Stromal cell of bone marrow (primary cell): ENCODE measurements at regions not wholly inside any gene's neighbourhood (a gene's known extent, or its start where the extent isn't known, plus 50 kb on each side); places are given as distances from the start of the nearest gene placed in this dataset.
"Not testable (repeated sequence)": the region's sequence is repeated elsewhere in the genome, so short reads cannot be mapped to it uniquely, and the experiment has no call there.

Experiments used
- DNase-seq: peaks from one replicate; pipeline ENCODE4 v3.0.0-alpha.2; 2012; ENCODE audit warnings: low read depth

DNA sequence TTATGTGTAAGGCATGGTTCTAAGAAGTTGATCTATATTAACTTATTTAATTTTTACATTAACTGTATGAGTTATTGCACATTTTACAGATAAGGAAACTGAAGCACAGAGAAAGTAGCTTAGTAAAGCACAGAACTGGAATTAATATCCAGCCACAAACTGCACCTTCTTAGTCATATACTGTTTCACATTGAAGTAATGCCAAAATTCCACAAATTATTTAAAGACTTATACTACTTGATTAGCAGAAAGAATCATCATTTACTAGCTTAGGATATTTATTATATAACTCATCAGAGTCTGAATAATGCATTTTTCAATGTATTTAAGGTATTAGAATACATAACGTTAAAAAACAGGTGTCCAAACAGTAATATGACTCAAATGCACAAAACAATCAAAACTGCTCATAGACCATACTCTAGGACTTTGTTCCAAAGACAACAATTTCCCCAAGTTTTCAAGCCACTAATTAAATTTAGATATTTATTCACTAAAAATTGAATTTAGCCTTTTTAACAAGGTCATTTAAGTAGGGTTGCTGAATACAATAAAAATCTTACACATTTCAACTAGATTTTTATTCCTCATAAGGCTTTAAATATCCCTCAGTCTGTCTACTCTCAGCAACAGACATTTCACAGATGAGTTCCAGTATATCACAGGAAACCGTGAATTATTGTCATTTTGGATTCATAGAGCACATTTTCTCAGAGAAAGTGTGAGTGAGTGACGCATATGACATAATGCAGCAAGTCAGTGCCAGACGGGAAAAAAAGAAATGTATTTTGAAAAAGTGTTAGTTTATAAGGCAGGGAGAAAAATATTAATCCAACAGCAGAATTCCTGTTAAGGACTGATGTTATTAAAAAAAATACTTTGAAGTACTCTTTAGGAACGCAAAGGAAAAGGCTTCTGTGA is 782.5 kb downstream of the TMTC2 start:
- DNase-seq = no peak

DNA sequence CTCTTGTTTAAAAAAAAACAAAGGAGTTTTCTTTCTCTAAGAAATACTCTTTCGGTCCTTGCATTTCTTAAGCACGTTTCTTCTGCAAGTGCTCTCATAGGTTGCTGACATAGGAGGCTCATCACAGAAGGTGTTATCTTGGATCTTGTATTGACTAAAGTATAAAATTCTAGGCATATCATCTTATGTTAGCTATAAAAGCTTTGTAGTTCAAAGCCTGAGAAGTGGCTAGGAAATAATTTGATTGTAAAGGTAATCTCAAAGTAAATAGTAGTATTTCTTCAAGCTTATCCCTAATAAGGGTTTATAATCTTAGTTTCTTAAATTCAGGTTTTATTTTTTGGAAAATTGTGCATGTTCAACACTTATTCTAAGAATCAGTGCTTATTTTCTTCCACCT is 778.9 kb downstream of the TMTC2 start:
- DNase-seq = no peak

DNA sequence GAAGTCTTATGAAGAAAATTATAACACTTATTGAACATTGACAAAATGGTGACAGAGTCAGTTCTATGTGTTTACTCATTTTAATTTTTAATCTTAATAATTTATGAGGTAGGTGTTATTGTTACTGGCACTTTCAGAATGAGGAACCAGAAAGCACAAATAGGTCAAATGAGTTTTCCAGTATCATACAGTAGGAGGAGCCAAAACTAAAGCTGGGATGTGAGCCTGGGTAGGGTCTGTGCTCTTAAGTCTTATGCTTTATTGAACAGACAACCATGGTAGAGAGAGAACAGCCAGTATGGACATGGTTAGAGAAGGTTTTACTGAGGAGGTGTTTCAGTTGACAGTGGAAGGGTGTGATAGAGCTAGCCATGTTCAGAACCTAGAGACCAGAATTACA is 775.7 kb downstream of the TMTC2 start:
- DNase-seq = no peak

DNA sequence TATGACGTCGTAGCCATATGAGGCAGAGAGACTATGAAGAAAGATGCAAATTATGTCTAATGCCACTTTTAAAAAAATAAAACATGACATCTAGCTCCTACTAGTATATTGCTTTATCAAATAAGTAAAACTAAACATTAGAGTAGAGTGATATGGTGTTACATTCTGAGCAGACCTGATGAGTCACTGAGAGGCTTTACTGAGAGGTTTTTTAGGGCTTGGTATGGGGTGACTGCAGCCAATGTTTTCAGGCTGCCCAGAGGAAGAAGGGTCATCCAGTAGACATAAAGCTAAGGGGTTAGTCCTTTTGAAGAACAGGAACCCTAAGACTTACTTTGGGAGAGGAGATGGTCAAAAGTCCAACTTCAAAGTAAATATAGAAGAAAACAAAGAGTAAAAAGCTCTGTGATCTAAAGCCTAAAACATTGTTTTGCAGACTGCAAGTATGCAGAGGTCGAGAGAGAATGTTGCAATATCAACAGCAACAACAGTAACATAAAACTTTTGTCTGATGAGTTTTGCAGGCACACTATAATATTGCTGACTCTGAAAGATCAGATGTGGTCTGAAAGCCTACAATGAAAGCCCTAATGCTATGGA is 774.7 kb downstream of the TMTC2 start:
- no peak for DNase-seq

DNA sequence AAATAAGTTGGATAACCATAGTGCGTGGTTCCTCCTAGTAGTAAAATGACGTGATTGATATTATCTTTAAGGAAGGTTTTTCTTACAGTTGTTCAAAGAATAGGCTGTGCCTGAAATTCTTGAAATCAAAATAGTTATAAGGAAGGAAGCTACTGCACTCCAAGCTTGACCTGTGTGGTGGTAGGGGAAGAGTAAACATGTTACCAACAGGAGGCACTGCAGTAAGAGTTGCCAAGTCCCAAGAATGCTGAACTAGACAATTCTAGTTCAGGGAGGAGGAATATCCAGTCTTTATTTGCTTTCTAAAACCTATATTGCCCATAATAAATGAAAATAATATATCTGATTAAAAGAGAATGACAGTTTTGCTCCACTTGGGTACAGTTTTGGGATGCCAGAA is 764.5 kb downstream of the TMTC2 start:
- no peak for DNase-seq

DNA sequence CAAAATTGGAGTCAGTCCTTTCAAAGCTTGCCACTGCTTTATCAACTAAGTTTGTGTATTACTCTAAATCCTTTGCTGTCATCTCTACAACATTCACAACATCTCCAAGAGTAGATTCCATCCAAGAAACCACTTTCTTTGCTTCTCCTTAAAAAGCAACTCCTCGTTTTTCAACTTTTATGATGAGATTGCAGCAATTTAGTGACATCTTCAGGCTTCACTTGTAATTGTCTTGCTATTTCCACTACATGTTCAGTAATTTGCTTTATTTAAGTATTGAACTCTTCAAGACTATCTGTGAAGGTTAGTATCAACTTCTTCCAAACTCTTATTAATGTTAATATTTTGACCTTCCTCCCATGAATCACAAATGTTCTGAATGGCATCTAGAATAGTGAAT is 747.9 kb downstream of the TMTC2 start:
- no peak for DNase-seq

DNA sequence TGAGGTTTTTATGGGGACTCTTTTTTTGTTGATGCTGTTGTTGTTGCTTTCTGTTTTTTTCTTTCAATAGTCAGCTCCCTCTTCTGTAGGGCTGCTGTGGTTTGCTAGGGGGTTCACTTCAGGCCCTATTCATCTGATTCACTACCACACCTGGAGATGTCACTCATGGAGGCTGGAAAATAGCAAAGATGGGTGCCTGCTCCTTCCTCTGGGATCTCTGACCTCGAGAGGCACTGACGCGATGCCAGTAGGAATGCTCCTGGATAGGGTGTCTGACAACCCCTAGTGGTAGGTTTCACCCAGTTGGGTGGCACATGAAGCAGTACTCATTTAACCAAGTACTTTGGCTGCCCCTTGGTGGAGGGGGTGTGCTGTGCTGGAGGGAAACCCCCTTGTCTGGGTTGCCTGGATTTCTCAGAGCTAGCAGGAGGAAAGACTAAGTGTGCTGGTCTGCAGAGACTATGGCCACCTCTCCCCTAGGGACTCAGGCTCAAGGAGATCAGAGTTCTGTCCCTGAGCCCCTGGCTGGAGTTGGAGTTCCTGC is 745.5 kb downstream of the TMTC2 start:
- DNase-seq = no peak

DNA sequence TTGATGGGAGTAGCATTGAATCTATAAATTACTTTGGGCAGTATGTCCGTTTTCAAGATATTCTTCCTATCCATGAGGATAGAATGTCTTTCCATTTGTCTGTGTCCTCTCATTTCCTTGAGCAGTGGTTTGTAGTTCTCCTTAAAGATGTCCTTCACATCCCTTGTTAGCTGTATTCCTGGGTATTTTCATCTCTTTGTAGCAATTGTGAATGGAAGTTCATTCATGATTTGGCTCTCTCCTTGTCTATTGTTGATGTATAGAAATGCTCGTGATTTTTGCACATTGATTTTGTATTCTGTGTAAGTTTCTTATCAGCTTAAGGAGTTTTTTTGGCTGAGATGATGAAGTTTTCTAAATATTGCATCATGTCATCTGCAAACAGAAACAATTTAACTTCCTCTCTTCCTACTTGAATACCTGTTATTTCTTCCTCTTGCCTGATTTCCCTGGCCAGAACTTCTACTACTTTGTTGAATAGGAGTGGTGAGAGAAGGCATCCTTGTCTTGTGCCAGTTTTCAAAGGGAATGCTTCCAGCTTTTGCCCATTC is 741.0 kb downstream of the TMTC2 start:
- DNase-seq = not testable (repeated sequence)

DNA sequence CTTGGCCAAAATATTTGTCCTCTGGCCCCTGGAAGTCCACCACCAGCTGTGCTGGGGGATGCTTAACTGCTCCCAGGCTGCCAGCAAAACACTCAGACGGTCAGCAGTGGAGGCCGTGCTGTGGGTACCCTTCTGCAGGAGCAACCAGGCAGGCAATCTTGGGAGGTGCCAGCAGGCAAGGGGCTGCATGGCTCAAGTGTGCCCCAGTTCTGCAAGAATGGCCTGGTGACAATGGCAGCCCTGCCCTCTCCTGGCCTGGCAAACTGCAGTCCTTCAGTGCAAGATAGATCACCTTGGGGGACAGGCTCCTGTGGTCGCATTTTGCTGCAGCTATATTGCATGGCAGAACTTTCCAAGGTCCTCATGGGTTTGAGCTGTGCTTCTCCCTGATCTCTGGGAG is 728.3 kb downstream of the TMTC2 start:
- no peak for DNase-seq

DNA sequence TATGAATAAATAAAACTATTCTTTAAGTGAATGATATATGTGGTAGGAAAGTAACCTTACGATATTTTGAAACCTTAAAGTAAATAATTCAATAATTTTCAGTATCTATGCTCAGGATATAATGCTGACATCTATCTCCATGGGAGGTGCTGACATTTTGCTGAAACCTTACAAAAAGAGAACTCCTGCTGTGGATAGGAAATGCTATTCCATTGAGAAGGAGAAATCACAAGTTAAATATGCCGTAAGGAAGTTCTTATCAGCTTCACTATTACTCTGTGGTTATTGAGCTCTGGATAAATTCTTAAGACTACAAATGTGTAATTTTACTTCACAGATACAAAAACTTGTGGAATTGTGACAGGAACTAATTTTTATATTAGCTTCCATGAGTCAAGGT is 722.1 kb downstream of the TMTC2 start:
- no peak for DNase-seq

DNA sequence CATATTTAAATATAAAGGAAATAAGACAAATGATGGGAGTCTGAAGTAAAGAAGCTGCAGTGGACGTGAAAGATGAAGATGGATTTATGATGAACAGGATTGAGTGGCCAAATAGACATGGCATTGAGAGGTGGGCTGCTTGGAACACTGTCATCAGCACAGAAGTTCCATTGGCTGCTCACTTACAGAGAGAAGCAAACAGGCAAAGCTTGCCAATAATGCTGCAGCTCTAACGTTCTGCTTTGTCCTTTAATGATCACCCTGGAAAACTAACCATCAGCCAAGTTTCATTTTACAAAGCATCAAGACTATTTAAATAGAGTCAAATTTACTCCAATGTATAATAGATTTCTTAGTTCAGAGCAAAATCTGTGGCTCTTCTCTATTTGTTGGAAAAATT is 721.4 kb downstream of the TMTC2 start:
- DNase-seq = no peak

DNA sequence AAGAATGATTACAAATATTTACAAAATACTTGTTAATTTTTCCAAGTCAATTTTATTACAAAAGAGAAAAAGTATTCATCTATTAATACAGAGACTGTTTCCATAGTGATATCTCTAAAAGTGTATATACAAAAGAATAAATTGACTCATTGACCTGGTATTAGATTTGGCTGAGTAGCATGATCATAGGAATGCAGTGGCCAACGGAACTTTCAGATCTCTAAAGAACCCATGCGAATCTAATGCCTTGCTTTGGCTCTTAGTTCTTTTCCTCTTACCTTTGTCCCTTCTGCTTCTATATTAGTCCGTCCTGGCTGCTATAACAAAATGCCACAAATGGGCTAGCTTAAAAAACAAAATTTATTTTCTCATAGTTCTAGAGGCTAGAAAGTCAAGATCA is 717.8 kb downstream of the TMTC2 start:
- DNase-seq = no peak

DNA sequence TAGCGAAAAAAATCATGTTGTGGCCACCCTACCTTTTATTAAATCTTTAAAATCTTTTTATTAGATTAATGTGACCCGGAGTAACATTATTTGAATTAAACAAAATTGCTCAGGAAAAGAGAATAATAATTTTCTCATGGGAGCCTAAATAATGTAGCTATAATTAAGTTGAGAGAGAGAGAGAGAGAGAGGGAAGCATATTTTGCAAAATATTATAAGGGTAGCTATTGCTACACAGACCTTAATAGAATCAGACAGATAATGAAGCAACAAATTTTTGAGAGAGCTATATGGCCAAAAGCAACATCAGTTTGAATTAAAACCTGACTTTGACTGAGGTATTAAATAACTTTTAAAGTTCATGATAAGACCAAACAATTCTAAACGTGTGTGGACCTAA is 703.5 kb downstream of the TMTC2 start:
- DNase-seq = no peak

DNA sequence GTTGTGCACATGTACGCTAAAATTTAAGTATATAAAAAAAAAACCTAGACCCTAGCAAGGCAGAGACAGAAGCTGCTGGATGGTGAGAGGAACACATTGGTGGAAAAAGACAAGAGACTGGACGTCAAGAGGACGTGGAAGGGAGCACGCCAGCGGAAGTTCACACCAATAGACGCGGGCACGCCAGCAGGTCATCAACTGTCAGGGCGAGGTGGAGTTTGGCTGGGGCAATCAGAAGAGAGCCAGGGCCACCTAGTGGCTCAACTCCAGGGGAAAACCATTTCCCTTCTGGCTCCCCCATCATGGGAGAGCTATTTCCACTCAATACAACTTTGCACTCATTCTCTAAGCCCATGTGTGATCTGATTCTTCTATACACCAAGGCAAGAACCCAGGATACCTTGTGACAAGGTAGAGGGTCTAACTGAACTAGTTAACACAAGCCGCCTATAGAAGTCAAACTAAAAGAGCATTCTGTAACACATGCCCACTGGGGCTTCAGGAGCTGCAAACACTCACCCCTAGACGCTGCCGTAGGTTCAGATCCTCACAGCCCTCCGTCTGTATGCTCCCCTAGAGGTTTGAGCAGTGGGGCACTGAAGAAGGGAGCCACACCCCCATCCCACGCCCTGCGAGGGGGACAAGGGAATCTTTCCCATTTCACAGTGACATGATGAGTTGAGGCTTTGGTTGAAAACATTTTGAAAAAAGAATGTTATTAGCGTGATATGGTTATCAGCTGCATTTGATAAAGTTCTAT is 702.7 kb downstream of the TMTC2 start:
- no peak for DNase-seq

DNA sequence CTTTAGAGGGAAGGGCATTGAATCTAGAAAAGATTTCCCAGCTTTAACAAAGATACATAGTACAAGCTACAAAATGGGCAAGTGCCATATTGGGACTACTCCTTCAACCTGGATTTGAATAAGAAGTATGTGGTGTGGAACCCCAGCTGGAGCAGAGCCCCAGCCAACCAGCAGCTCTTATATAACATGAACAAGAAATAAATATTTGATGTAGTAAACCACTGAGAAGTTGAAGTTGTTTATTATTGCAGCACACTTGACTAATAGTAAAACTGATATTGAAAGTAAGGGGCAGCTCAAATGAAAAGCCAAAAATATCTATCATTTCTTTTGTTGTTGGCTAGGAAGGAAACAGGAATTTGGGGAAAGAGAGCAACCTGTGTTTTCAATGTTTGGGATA is 701.8 kb downstream of the TMTC2 start:
- DNase-seq = no peak

DNA sequence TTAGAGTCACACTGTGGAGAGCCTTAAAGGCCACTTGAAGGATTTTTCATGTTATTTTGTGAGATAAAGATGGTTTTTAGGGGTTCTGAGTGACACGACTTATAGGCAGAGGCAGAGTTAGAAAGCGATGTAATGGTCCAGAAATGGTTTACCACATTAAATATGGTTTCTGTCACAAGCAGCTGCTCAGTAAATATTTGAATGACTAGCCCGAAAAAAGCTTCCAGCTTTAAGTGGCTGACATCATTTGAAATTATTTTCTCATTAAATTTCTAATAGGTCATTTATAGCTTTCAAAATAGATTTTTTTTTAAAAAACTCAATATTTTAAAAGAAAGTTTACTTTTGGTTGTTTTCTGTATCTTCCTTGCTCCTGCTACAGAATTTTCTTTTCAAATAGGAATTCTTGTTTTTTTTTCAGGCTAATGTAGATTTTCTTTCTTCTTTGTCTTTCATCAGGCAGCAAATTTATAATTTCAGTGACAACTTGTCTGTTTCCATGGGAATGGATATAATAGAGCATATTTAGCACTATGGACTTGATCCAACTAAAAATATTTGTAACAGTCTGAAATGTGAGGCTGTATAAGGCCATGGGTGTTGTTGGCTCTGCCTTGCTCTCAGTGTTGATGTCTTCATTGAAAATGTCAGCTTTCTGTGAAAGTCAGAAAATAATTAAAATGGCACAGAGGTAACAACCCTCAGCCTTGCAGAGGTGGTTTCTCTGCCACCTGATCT is 700.0 kb downstream of the TMTC2 start:
- DNase-seq = no peak

DNA sequence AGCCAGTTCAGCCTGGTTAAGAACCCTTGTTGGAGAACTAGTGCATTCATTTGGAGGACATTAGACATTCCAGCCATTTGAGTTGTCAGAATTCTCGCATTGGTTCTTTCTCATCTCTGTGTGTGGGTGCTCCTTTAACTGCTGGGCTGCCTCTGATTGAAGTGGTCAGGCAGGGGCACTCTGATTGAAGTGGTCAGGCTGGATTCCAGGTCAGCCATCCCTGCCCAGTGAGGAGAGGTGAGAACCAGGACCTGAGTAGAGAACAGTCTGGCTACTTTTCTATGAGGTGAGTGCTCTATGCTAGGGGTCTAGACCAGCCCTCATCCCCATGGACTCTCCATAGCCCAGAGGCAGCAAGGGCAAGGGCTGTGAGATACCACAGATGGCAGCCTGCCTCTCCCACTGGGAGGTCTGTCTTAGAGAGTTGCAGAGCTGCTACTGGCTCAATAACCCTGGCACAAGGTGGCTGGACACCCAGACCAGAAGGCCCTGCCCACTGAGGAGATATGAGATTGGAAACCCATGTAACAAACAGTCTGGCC is 691.6 kb downstream of the TMTC2 start:
- no peak for DNase-seq

DNA sequence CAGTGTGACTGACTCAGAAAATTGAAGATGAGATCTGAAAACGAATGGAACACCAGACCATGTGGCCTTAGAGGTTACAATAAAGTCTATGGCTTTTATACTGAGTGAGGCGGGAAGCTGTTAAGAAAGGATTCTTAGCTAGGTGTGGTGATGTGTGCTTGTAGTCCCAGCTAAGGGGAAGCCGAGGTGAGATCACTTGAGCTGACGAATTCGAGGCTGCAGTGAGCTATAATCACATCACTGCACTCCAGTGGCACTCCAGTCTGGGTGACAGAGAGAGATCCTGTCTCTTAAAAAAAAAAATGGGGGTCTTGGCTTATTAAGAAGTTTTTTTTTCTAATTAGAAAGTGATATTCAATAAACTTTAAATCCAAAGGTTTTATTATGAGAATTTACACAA is 678.6 kb downstream of the TMTC2 start:
- DNase-seq = no peak

DNA sequence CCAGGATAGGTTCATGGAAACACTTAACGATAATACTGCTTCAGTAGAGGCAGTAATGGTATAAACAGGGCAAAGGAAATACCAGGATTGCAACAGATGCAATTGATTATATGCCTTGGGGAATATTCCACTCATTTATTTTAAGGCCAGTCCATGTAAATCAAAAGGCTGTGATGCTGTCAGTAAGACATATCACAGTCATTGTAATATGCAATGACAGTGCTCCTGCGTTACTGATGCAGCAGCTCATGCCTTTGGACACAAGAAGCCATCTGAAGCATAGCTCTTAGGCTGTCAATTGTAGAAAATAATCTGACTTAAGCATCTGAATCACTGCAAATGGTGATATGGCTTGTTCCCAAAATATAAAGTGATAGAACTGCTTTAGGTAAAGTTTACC is 674.8 kb downstream of the TMTC2 start:
- DNase-seq = no peak

DNA sequence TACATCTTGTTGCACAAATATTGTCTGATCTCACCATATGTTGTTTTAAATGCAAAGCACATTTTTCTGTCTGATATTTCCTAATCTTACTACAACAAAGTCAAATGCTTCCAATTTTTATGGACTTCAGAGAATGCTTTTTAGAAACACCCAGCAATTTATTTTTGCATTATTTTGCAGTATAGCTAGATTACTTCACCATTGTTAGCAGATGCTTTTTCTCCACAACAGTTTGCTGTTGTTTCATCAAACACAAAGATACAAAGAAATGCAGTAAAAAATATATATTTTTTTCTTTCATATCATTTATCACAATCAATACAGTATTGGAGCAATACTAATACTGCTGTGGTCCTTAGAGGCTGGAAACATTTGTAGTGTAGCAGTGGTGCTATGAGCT is 674.4 kb downstream of the TMTC2 start:
- DNase-seq = no peak

DNA sequence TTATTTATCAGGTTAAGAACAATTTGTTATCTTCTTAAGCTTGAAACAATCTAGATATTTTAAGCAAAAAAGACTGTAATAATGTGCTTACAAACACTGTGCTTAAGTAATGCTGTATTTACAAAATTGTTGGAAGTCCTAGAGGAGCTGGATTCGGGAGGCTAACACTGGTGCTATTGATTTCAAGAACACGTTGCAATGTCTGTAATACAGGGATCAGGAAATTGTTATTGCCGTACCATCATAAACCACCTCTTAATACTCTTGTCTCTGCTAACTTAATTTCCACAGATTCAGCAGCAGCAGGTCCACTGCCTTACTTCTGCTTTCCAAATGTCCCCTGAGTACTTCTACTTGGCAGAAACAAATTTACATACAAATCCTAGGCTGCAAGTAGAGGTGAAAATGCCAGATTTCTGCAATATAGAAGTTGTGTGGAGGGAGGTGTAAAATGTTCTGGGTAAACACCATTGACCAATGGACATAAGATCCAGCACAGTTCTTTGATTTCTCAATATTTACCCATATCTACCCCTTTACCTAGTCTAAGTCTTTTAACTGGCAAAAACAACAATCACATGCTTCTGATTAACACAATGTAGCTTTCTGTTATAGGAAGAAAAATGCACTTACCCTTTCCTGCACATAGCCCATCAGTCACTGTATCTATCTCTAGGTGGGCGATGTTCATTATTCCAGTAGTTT is 663.4 kb downstream of the TMTC2 start:
- DNase-seq = no peak
